DMS114 treated with DMSO at 0.1 percent for 48 hours (cell line): ENCODE measurements at regions not wholly inside any gene's neighbourhood (a gene's known extent, or its start where the extent isn't known, plus 50 kb on each side); places are given as distances from the start of the nearest gene placed in this dataset.

ENCODE experiments used
- DNase-seq: peaks from one replicate; lab custom pipeline; 2025; ENCODE audit not compliant: unreplicated experiment; lab: John Stamatoyannopoulos, UW

- no peak for DNase-seq
Measured at GRCh38 chr16:5884339-5884738, 786.7 kb upstream of the EEF2KMT start.

- no peak for DNase-seq
Measured at GRCh38 chr16:5882087-5882640, 784.6 kb upstream of the EEF2KMT start.

GRCh38 chr16:5875416-5875815 is 777.8 kb upstream of the EEF2KMT start:
- no peak for DNase-seq

GRCh38 chr16:5874899-5875298 is 777.3 kb upstream of the EEF2KMT start:
- DNase-seq: no peak

- DNase-seq: no peak
Measured at GRCh38 chr16:5873221-5873620, 775.6 kb upstream of the EEF2KMT start.

- DNase-seq: no peak
Measured at GRCh38 chr16:5870886-5871691, 773.5 kb upstream of the EEF2KMT start.

- DNase-seq: no peak
Measured at GRCh38 chr16:5867250-5867649, 769.7 kb upstream of the EEF2KMT start.

GRCh38 chr16:5865236-5865635 is 767.6 kb upstream of the EEF2KMT start:
- DNase-seq: no peak

GRCh38 chr16:5863071-5863606 is 765.5 kb upstream of the EEF2KMT start:
- no peak for DNase-seq

- DNase-seq: no peak
Measured at GRCh38 chr16:5862103-5862840, 764.7 kb upstream of the EEF2KMT start.

- DNase-seq: no peak
Measured at GRCh38 chr16:5861241-5861640, 763.6 kb upstream of the EEF2KMT start.

GRCh38 chr16:5858180-5858579 is 760.6 kb upstream of the EEF2KMT start:
- DNase-seq: no peak

- DNase-seq: no peak
Measured at GRCh38 chr16:5854027-5854426, 756.4 kb upstream of the EEF2KMT start.

GRCh38 chr16:5852151-5852550 is 754.6 kb upstream of the EEF2KMT start:
- DNase-seq: no peak

- DNase-seq: no peak
Measured at GRCh38 chr16:5851393-5851982, 753.9 kb upstream of the EEF2KMT start.

- no peak for DNase-seq
Measured at GRCh38 chr16:5850632-5851392, 753.2 kb upstream of the EEF2KMT start.

GRCh38 chr16:5845046-5845445 is 747.5 kb upstream of the EEF2KMT start:
- DNase-seq: no peak

- DNase-seq: no peak
Measured at GRCh38 chr16:5841974-5842373, 744.4 kb upstream of the EEF2KMT start.

- DNase-seq: no peak
Measured at GRCh38 chr16:5838725-5839124, 741.1 kb upstream of the EEF2KMT start.

GRCh38 chr16:5838071-5838470 is 740.5 kb upstream of the EEF2KMT start:
- DNase-seq: no peak
